Adrenal gland (tissue), 5 donors: ENCODE measurements at regions not wholly inside any gene's neighbourhood (a gene's known extent, or its start where the extent isn't known, plus 50 kb on each side); places are given as distances from the start of the nearest gene placed in this dataset.

Experiments used
- CTCF ChIP-seq, 6 experiments: fragments of 450-650 bp in 4 of 6; fragments of 200-600 bp in 2 of 6; sonication (generic) in 1 of 6; IDR thresholded peaks; 1 replicate in 5 of 6; 2 replicates in 1 of 6; pipeline versions ENCODE4 v1.5.1 to v1.8.0; 2016 to 2021; ENCODE audit warnings: antibody characterized with exemption in 6 of 6, mild to moderate bottlenecking in 2 of 6, moderate library complexity in 1 of 6
- POLR2A ChIP-seq, 2 donors: fragments of 450-650 bp; IDR thresholded peaks; one replicate each; pipeline ENCODE4 v1.6.1; 2017; ENCODE audit warnings: antibody characterized with exemption in 2 of 2, mild to moderate bottlenecking in 2 of 2, moderate library complexity in 1 of 2
- donor health status: DM: no; HTN: no; CAD: no.

- TF ChIP-seq CTCF (IDR thresholded peaks at IDR 0.05) = no peak
- no peak for TF ChIP-seq POLR2A (IDR thresholded peaks at IDR 0.05)
Observed at GRCh38 chr2:239606741-239607516, 206.1 kb upstream of the HDAC4 start.
